ENCODE measurements at regions not wholly inside any gene's neighbourhood (a gene's known extent, or its start where the extent isn't known, plus 50 kb on each side); places are given as distances from the start of the nearest gene placed in this dataset.

DNA sequence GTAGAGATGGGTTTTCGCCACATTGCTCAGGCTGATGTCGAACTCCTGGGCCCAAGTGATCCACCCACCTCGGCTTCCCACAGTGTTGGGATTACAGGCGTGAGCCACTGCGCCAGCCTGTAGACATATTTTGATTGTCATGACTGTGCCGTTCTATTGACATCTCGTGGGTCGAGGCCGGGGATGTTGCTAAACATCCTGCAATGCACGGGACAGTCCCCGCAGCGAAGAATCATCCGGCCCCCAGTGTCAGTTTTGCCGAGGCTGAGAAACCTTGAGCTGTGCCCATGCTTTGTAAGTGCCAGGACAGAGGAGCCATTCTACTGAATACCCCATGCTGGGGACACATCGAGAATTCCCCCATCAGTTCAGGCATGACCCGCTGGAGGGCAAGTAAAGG, 69.1 kb upstream of the GSE1 start:
- H3K27ac ChIP-seq (ENCODE audit: low read depth in 2 of 2, low read length in 1 of 2): peak overlapping the region in 1 of 2 experiments; percentile 50; a peak in 2 of 4 replicates
- no peak overlapping the region for H3K4me2 ChIP-seq
- no peaks in the 10 kb centered on the region for H3K27me3 ChIP-seq (ENCODE audit: insufficient read depth)
- ChIA-PET CTCF (interaction anchor here (0.9 to 3.0 kb wide), 8 partner anchors 9 to 296 kb away, joined by 3 to 13 read pairs (median 4); no protein-coding TSS in a partner anchor), POLR2A (interaction anchor here (3.1 kb wide), 1 partner anchor 9 kb away, joined by 9 read pairs; no protein-coding TSS in a partner anchor)
- H4K20me1 ChIP-seq (ENCODE audit: insufficient read depth): no peaks in the 10 kb centered on the region
- no peak overlapping the region for H2AFZ ChIP-seq (ENCODE audit: low read depth)
- no peaks in the 10 kb centered on the region for H3K36me3 ChIP-seq (replicated peaks in 1 of 2; ENCODE audit: control insufficient read depth in 1 of 2, insufficient read depth in 2 of 2, low read length in 1 of 2)
- no peaks in the 10 kb centered on the region for H3K79me2 ChIP-seq (ENCODE audit: insufficient read depth)
- no peak overlapping the region for H3K4me3 ChIP-seq (ENCODE audit: low read depth in 2 of 2, low read length in 1 of 2)
- H3K9ac ChIP-seq: no peak overlapping the region
- peaks cover 0 to 29% of the 10 kb centered on the region in 2 experiments; a peak in 1 of 4 replicates for H3K4me1 ChIP-seq (ENCODE audit: control insufficient read depth in 1 of 2, insufficient read depth in 2 of 2, low read depth in 1 of 2, low read length in 1 of 2)
- no peak for DNase-seq
- WGBS (ENCODE audit: low lambda C conversion rate): 93% methylated on average over 11 of the region's 16 CpGs
- TF ChIP-seq MEF2A (IDR thresholded peaks at IDR 0.05; ENCODE audit: borderline replicate concordance, low read depth): no peak
- TF ChIP-seq NRF1 (IDR thresholded peaks at IDR 0.05; ENCODE audit: low read depth, low read length): no peak
- no peak for TF ChIP-seq SIN3A (IDR thresholded peaks at IDR 0.05; ENCODE audit: borderline replicate concordance, low read depth, low read length)
- H3K9me2 ChIP-seq: no peaks in the 10 kb centered on the region
- no peaks in the 10 kb centered on the region for H3F3A ChIP-seq (replicated peaks; ENCODE audit: insufficient read depth)
- H3K9me3 ChIP-seq: no peaks in the 10 kb centered on the region

DNA sequence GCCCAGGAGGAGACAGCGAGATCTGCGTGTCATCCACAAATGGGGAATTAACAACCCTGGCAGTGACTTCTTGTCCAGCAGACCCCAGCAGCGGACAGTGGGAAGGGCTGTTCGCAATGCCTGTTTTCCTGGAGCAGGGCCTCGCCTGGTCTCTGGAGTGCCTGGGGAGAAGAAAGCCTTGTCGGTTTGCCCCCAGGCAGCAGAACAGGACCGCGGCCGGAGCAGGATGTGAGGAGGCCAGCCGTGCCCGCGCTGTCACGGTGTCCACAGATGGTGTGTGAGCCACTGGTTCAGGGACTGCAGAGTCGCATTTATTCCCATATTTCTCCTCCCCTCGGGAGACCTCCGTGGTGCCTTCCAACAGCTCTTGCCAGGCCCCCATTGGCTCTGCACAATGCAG, 68.5 kb upstream of the GSE1 start:
- Histone ChIP-seq H3K9me3 (no peaks in the 10 kb centered on the region), H3K4me1 (ENCODE audit: control insufficient read depth in 1 of 2, insufficient read depth in 2 of 2, low read depth in 1 of 2, low read length in 1 of 2) (peaks cover 0 to 30% of the 10 kb centered on the region in 2 experiments; a peak in 1 of 4 replicates), H2AFZ (ENCODE audit: low read depth) (no peak overlapping the region), H4K20me1 (ENCODE audit: insufficient read depth) (no peaks in the 10 kb centered on the region), H3K9ac (no peak overlapping the region), H3K9me2 (no peaks in the 10 kb centered on the region), H3K36me3 (replicated peaks in 1 of 2; ENCODE audit: control insufficient read depth in 1 of 2, insufficient read depth in 2 of 2, low read length in 1 of 2) (no peaks in the 10 kb centered on the region), H3F3A (replicated peaks; ENCODE audit: insufficient read depth) (no peaks in the 10 kb centered on the region), H3K4me3 (ENCODE audit: low read depth in 2 of 2, low read length in 1 of 2) (no peak overlapping the region), H3K27ac (ENCODE audit: low read depth in 2 of 2, low read length in 1 of 2) (peak overlapping the region in 1 of 2 experiments; percentile 50; a peak in 2 of 4 replicates), H3K79me2 (ENCODE audit: insufficient read depth) (no peaks in the 10 kb centered on the region), H3K27me3 (ENCODE audit: insufficient read depth) (no peaks in the 10 kb centered on the region), H3K4me2 (no peak overlapping the region)
- POLR2A ChIA-PET: interaction anchor here (1.3 to 3.1 kb wide), 2 partner anchors 9 to 10 kb away, joined by 3 to 9 read pairs; no protein-coding TSS in a partner anchor
- peak; percentile 69 for DNase-seq
- CTCF ChIA-PET: interaction anchor here (0.9 to 2.5 kb wide), 5 partner anchors 8 to 296 kb away, joined by 3 to 8 read pairs (median 4); no protein-coding TSS in a partner anchor
- TF ChIP-seq RCOR1 (IDR thresholded peaks at IDR 0.05; ENCODE audit: low read length): no peak
- 0 out of 4 replicates have a peak, but pooled peaks of 1 of the 2 experiments have one; percentile 31 for TF ChIP-seq EP300 (IDR thresholded peaks at IDR 0.05; ENCODE audit: borderline replicate concordance in 1 of 2, low read depth in 1 of 2, low read length in 1 of 2)
- 85% methylated on average over 15 of the region's 16 CpGs for WGBS (ENCODE audit: low lambda C conversion rate)

DNA sequence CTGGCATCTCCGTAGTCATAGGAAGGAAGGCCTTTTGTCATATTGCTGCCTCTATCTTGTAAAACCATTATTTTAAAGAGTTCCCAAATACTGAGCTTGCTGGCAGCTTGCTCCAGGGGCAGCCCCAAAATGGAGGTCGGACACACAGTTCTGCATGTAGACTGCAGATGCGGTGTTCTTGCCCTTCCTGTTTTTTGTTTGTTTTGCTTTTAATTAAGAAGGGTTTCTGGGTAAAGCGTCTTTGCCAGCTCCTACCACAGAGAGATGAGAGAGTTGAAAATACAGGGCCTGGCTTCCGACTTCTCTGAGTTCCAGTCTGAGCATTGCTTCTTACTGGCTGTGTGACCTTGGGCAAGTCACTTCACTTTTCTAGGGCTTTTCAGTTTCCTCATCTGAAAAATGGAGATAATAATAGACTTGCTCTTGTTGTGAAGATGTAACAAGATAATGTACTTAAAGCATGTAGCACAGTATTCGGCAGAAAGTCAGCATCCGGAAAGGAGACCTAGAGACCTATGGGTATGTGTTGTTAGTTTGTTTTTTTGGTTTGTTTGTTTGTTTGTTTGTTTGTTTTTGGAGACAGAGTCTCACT, 67.8 kb upstream of the GSE1 start:
- Histone ChIP-seq H3K27me3 (ENCODE audit: insufficient read depth) (no peaks in the 10 kb centered on the region), H3K4me1 (ENCODE audit: control insufficient read depth in 1 of 2, insufficient read depth in 2 of 2, low read depth in 1 of 2, low read length in 1 of 2) (peaks cover 0 to 37% of the 10 kb centered on the region in 2 experiments; a peak in 1 of 4 replicates), H3K9ac (no peak overlapping the region), H3F3A (replicated peaks; ENCODE audit: insufficient read depth) (no peaks in the 10 kb centered on the region), H3K4me2 (no peak overlapping the region), H3K9me2 (no peaks in the 10 kb centered on the region), H2AFZ (ENCODE audit: low read depth) (no peak overlapping the region), H3K27ac (ENCODE audit: low read depth in 2 of 2, low read length in 1 of 2) (peak overlapping the region in 1 of 2 experiments; percentile 50; a peak in 2 of 4 replicates), H3K79me2 (ENCODE audit: insufficient read depth) (no peaks in the 10 kb centered on the region), H3K4me3 (ENCODE audit: low read depth in 2 of 2, low read length in 1 of 2) (no peak overlapping the region), H4K20me1 (ENCODE audit: insufficient read depth) (no peaks in the 10 kb centered on the region), H3K36me3 (replicated peaks in 1 of 2; ENCODE audit: control insufficient read depth in 1 of 2, insufficient read depth in 2 of 2, low read length in 1 of 2) (no peaks in the 10 kb centered on the region), H3K9me3 (no peaks in the 10 kb centered on the region)
- ChIA-PET CTCF (interaction anchor here (0.6 to 2.5 kb wide), 5 partner anchors 9 to 125 kb away, joined by 3 to 8 read pairs (median 3); no protein-coding TSS in a partner anchor), POLR2A (interaction anchor here (0.6 to 3.1 kb wide), 3 partner anchors 8 to 94 kb away, joined by 3 to 9 read pairs (median 3); no protein-coding TSS in a partner anchor)
- no peak for DNase-seq
- WGBS (ENCODE audit: low lambda C conversion rate): 96% methylated on average over 7 of the region's 7 CpGs
- TF ChIP-seq RFX5 (IDR thresholded peaks at IDR 0.05; ENCODE audit: low read length): no peak
- TF ChIP-seq, protein P1, sequence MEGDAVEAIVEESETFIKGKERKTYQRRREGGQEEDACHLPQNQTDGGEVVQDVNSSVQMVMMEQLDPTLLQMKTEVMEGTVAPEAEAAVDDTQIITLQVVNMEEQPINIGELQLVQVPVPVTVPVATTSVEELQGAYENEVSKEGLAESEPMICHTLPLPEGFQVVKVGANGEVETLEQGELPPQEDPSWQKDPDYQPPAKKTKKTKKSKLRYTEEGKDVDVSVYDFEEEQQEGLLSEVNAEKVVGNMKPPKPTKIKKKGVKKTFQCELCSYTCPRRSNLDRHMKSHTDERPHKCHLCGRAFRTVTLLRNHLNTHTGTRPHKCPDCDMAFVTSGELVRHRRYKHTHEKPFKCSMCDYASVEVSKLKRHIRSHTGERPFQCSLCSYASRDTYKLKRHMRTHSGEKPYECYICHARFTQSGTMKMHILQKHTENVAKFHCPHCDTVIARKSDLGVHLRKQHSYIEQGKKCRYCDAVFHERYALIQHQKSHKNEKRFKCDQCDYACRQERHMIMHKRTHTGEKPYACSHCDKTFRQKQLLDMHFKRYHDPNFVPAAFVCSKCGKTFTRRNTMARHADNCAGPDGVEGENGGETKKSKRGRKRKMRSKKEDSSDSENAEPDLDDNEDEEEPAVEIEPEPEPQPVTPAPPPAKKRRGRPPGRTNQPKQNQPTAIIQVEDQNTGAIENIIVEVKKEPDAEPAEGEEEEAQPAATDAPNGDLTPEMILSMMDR (IDR thresholded peaks at IDR 0.05): no peak
- no peak for TF ChIP-seq ELF1 (IDR thresholded peaks at IDR 0.05)
- no peak for TF ChIP-seq MXI1 (IDR thresholded peaks at IDR 0.05; ENCODE audit: low read depth, low read length)
- no peak for TF ChIP-seq NRF1 (IDR thresholded peaks at IDR 0.05; ENCODE audit: low read depth, low read length)
- TF ChIP-seq, protein P2, sequence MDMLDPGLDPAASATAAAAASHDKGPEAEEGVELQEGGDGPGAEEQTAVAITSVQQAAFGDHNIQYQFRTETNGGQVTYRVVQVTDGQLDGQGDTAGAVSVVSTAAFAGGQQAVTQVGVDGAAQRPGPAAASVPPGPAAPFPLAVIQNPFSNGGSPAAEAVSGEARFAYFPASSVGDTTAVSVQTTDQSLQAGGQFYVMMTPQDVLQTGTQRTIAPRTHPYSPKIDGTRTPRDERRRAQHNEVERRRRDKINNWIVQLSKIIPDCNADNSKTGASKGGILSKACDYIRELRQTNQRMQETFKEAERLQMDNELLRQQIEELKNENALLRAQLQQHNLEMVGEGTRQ (IDR thresholded peaks at IDR 0.05; ENCODE audit: borderline replicate concordance, low read depth, low read length): no peak
- no peak for TF ChIP-seq GATA2 (CRISPR knock-in tag; IDR thresholded peaks at IDR 0.05)
- TF ChIP-seq TEAD4 (IDR thresholded peaks at IDR 0.05; ENCODE audit: borderline replicate concordance, insufficient read depth): no peak
- TF ChIP-seq GABPA (IDR thresholded peaks at IDR 0.05; ENCODE audit: low read depth): no peak
- TF ChIP-seq, protein P3, sequence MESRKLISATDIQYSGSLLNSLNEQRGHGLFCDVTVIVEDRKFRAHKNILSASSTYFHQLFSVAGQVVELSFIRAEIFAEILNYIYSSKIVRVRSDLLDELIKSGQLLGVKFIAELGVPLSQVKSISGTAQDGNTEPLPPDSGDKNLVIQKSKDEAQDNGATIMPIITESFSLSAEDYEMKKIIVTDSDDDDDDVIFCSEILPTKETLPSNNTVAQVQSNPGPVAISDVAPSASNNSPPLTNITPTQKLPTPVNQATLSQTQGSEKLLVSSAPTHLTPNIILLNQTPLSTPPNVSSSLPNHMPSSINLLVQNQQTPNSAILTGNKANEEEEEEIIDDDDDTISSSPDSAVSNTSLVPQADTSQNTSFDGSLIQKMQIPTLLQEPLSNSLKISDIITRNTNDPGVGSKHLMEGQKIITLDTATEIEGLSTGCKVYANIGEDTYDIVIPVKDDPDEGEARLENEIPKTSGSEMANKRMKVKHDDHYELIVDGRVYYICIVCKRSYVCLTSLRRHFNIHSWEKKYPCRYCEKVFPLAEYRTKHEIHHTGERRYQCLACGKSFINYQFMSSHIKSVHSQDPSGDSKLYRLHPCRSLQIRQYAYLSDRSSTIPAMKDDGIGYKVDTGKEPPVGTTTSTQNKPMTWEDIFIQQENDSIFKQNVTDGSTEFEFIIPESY (IDR thresholded peaks at IDR 0.05; ENCODE audit: borderline replicate concordance, low read depth): no peak
- TF ChIP-seq CHD2 (IDR thresholded peaks at IDR 0.05; ENCODE audit: low read length, partially characterized antibody): no peak
